ENCODE measurements at regions not wholly inside any gene's neighbourhood (a gene's known extent, or its start where the extent isn't known, plus 50 kb on each side); places are given as distances from the start of the nearest gene placed in this dataset.

DNA sequence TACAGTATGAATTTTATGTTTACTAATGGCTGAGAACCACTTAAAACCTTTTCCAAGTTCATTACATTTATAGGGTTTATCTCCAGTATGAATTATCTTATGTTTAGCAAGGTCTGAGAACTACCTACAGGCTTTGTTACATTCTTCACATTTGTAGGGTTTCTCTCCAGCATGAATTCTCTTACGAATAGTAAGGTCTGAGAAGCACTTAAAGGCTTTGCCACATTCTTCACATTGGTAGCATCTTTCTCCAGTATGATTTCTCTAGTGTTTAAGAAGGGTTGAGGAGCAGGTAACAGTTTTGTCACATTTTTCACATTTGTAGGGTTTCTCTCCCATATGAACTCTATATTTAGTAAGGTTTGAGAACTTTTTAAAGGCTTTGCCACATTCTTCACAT is 1127.4 kb downstream of the EFNA5 start:
- TF ChIP-seq, protein P1, sequence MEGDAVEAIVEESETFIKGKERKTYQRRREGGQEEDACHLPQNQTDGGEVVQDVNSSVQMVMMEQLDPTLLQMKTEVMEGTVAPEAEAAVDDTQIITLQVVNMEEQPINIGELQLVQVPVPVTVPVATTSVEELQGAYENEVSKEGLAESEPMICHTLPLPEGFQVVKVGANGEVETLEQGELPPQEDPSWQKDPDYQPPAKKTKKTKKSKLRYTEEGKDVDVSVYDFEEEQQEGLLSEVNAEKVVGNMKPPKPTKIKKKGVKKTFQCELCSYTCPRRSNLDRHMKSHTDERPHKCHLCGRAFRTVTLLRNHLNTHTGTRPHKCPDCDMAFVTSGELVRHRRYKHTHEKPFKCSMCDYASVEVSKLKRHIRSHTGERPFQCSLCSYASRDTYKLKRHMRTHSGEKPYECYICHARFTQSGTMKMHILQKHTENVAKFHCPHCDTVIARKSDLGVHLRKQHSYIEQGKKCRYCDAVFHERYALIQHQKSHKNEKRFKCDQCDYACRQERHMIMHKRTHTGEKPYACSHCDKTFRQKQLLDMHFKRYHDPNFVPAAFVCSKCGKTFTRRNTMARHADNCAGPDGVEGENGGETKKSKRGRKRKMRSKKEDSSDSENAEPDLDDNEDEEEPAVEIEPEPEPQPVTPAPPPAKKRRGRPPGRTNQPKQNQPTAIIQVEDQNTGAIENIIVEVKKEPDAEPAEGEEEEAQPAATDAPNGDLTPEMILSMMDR (IDR thresholded peaks at IDR 0.05), result no peak
- TF ChIP-seq, protein P2, sequence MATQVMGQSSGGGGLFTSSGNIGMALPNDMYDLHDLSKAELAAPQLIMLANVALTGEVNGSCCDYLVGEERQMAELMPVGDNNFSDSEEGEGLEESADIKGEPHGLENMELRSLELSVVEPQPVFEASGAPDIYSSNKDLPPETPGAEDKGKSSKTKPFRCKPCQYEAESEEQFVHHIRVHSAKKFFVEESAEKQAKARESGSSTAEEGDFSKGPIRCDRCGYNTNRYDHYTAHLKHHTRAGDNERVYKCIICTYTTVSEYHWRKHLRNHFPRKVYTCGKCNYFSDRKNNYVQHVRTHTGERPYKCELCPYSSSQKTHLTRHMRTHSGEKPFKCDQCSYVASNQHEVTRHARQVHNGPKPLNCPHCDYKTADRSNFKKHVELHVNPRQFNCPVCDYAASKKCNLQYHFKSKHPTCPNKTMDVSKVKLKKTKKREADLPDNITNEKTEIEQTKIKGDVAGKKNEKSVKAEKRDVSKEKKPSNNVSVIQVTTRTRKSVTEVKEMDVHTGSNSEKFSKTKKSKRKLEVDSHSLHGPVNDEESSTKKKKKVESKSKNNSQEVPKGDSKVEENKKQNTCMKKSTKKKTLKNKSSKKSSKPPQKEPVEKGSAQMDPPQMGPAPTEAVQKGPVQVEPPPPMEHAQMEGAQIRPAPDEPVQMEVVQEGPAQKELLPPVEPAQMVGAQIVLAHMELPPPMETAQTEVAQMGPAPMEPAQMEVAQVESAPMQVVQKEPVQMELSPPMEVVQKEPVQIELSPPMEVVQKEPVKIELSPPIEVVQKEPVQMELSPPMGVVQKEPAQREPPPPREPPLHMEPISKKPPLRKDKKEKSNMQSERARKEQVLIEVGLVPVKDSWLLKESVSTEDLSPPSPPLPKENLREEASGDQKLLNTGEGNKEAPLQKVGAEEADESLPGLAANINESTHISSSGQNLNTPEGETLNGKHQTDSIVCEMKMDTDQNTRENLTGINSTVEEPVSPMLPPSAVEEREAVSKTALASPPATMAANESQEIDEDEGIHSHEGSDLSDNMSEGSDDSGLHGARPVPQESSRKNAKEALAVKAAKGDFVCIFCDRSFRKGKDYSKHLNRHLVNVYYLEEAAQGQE (IDR thresholded peaks at IDR 0.05; ENCODE audit: low read depth, low read length), result no peak
- TF ChIP-seq MEF2A (IDR thresholded peaks at IDR 0.05; ENCODE audit: borderline replicate concordance, low read depth), result no peak
- TF ChIP-seq, protein P3, sequence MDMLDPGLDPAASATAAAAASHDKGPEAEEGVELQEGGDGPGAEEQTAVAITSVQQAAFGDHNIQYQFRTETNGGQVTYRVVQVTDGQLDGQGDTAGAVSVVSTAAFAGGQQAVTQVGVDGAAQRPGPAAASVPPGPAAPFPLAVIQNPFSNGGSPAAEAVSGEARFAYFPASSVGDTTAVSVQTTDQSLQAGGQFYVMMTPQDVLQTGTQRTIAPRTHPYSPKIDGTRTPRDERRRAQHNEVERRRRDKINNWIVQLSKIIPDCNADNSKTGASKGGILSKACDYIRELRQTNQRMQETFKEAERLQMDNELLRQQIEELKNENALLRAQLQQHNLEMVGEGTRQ (IDR thresholded peaks at IDR 0.05; ENCODE audit: borderline replicate concordance, low read depth, low read length), result no peak
- TF ChIP-seq EP300 (IDR thresholded peaks at IDR 0.05; ENCODE audit: borderline replicate concordance in 1 of 2, low read depth in 1 of 2, low read length in 1 of 2), result no peak
- no peak for TF ChIP-seq POLR2AphosphoS5 (IDR thresholded peaks at IDR 0.05; ENCODE audit: low read depth, low read length)
- TF ChIP-seq CHD2 (IDR thresholded peaks at IDR 0.05; ENCODE audit: low read length, partially characterized antibody), result no peak
- no peak for TF ChIP-seq YY1 (IDR thresholded peaks at IDR 0.05; ENCODE audit: low read depth)
- TF ChIP-seq MAX (IDR thresholded peaks at IDR 0.05; ENCODE audit: low read depth), result no peak
- no peak for TF ChIP-seq JUND (IDR thresholded peaks at IDR 0.05)
- no peak for TF ChIP-seq TAF1 (IDR thresholded peaks at IDR 0.05; ENCODE audit: borderline replicate concordance, low read depth, low read length)
